OCI-LY1 (cell line): ENCODE measurements at regions not wholly inside any gene's neighbourhood (a gene's known extent, or its start where the extent isn't known, plus 50 kb on each side); places are given as distances from the start of the nearest gene placed in this dataset.
"Not testable (repeated sequence)": the region's sequence is repeated elsewhere in the genome, so short reads cannot be mapped to it uniquely, and the experiment has no call there.

Experiments
- H2AFZ ChIP-seq: fragments of 200-600 bp; sonication (generic), shearing (Covaris generic); 2 replicates; pipeline ENCODE4 v1.6.0; 2014; ENCODE audit warnings: antibody characterized with exemption, mild to moderate bottlenecking, low read length
- H3F3A ChIP-seq: fragments of 200-600 bp; sonication (generic), shearing (Covaris generic); 2 replicates; pipeline ENCODE4 v1.6.0; 2014; ENCODE audit warnings: mild to moderate bottlenecking, antibody characterized with exemption, low read length, moderate library complexity; ENCODE audit not compliant: insufficient read depth
- H3K27ac ChIP-seq: fragments of 200-600 bp; sonication (generic); 2 replicates; pipeline ENCODE4 v1.5.1; 2014; ENCODE audit warnings: low read length, mixed run types, mild to moderate bottlenecking, low read depth; ENCODE audit not compliant: poor library complexity, severe bottlenecking
- H3K27me3 ChIP-seq: fragments of 200-600 bp; sonication (generic); 2 replicates; pipeline ENCODE4 v1.6.0; 2014; ENCODE audit warnings: antibody characterized with exemption, mild to moderate bottlenecking, low read length, moderate library complexity; ENCODE audit not compliant: insufficient read depth
- H3K36me3 ChIP-seq: fragments of 200-600 bp; sonication (generic); 2 replicates; pipeline ENCODE4 v1.6.1; 2014; ENCODE audit warnings: mild to moderate bottlenecking, antibody characterized with exemption, low read length, moderate library complexity, mixed read lengths; ENCODE audit not compliant: insufficient read depth
- H3K4me1 ChIP-seq: fragments of 200-600 bp; sonication (generic); 2 replicates; pipeline ENCODE4 v1.5.1; 2014; ENCODE audit warnings: mild to moderate bottlenecking, low read length, moderate library complexity; ENCODE audit not compliant: insufficient read depth, severe bottlenecking
- H3K4me2 ChIP-seq: fragments of 200-600 bp; sonication (generic), shearing (Covaris generic); 2 replicates; pipeline ENCODE4 v1.6.1; 2014; ENCODE audit warnings: low read length
- H3K4me3 ChIP-seq: fragments of 200-600 bp; sonication (generic); 2 replicates; pipeline ENCODE4 v1.5.1; 2014; ENCODE audit warnings: low read length, low read depth, mild to moderate bottlenecking, mixed read lengths; ENCODE audit not compliant: poor library complexity, severe bottlenecking
- H3K79me2 ChIP-seq: fragments of 200-600 bp; shearing (Covaris generic); 2 replicates; pipeline ENCODE4 v1.6.1; 2016; ENCODE audit warnings: mixed run types, low read length, mixed read lengths; ENCODE audit not compliant: insufficient read depth
- H3K9ac ChIP-seq: fragments of 200-600 bp; sonication (generic), shearing (Covaris generic); 2 replicates; pipeline ENCODE4 v1.6.1; 2014; ENCODE audit warnings: mild to moderate bottlenecking, low read length, mixed read lengths
- H3K9me2 ChIP-seq: fragments of 200-600 bp; sonication (generic), shearing (Covaris generic); 2 replicates; pipeline ENCODE4 v1.6.1; 2014; ENCODE audit warnings: low read depth, mild to moderate bottlenecking, low read length, mixed read lengths
- H3K9me3 ChIP-seq: fragments of 200-600 bp; shearing (Covaris generic); 2 replicates; pipeline ENCODE4 v1.6.1; 2014; ENCODE audit warnings: low read length, mixed read lengths
- H4K20me1 ChIP-seq: fragments of 200-600 bp; sonication (generic), shearing (Covaris generic); 2 replicates; pipeline ENCODE4 v1.6.0; 2016; ENCODE audit warnings: mild to moderate bottlenecking, low read length; ENCODE audit not compliant: insufficient read depth
- EZH2 ChIP-seq: fragments of 200-600 bp; sonication (generic), shearing (Covaris generic); IDR thresholded peaks from 2 replicates; pipeline ENCODE4 v1.8.0; 2017; ENCODE audit warnings: borderline replicate concordance, mixed run types, mild to moderate bottlenecking, antibody characterized with exemption, low read length, moderate library complexity, mixed read lengths
- TF ChIP-seq, protein P1 (sequence below): fragments of 200-600 bp; sonication (generic), shearing (Covaris generic); IDR thresholded peaks from 2 replicates; pipeline ENCODE4 v1.5.1; 2017; ENCODE audit warnings: mild to moderate bottlenecking, antibody characterized with exemption, low read length, moderate library complexity, mixed read lengths

DNA sequence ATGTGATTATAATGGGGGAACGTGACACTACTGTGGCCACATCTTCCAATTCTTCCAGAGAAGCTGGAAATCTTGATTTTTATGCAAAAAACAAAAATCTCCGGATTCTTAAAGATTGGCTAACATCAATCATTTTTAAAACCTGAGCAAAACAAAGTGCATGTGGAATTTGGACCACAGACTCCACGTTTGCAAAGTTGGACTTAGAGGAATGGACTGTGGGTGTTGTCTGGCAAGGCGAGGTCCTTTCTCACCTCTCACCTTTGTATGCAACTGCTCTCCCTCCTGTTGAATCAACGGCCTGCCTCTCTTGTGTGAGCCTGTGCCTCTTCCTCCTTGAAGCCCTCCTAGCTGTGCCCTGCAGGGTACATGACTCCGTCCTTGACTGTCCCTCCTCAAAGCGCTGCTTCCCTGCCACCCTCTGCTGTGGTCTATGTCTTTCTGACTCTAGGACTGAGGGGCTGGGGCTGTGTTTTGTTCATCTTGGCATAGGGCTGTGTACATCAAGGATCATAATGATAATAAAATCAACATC, 122.4 kb downstream of the PHETA1 start:
- H3K4me1 ChIP-seq, result no peaks in the 10 kb centered on the region
- H4K20me1 ChIP-seq, result no peaks in the 10 kb centered on the region
- no peaks in the 10 kb centered on the region for H3K27me3 ChIP-seq
- H3K9ac ChIP-seq, result no peak overlapping the region
- H3K9me3 ChIP-seq, result no peaks in the 10 kb centered on the region
- no peak overlapping the region for H2AFZ ChIP-seq
- no peaks in the 10 kb centered on the region for H3K79me2 ChIP-seq
- no peaks in the 10 kb centered on the region for H3F3A ChIP-seq
- H3K4me3 ChIP-seq, result no peak overlapping the region
- H3K9me2 ChIP-seq, result no peaks in the 10 kb centered on the region
- H3K27ac ChIP-seq, result no peak overlapping the region
- TF ChIP-seq, protein P1, sequence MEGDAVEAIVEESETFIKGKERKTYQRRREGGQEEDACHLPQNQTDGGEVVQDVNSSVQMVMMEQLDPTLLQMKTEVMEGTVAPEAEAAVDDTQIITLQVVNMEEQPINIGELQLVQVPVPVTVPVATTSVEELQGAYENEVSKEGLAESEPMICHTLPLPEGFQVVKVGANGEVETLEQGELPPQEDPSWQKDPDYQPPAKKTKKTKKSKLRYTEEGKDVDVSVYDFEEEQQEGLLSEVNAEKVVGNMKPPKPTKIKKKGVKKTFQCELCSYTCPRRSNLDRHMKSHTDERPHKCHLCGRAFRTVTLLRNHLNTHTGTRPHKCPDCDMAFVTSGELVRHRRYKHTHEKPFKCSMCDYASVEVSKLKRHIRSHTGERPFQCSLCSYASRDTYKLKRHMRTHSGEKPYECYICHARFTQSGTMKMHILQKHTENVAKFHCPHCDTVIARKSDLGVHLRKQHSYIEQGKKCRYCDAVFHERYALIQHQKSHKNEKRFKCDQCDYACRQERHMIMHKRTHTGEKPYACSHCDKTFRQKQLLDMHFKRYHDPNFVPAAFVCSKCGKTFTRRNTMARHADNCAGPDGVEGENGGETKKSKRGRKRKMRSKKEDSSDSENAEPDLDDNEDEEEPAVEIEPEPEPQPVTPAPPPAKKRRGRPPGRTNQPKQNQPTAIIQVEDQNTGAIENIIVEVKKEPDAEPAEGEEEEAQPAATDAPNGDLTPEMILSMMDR, result no peak
- TF ChIP-seq EZH2, result no peak
- H3K4me2 ChIP-seq, result no peak overlapping the region
- no peaks in the 10 kb centered on the region for H3K36me3 ChIP-seq

DNA sequence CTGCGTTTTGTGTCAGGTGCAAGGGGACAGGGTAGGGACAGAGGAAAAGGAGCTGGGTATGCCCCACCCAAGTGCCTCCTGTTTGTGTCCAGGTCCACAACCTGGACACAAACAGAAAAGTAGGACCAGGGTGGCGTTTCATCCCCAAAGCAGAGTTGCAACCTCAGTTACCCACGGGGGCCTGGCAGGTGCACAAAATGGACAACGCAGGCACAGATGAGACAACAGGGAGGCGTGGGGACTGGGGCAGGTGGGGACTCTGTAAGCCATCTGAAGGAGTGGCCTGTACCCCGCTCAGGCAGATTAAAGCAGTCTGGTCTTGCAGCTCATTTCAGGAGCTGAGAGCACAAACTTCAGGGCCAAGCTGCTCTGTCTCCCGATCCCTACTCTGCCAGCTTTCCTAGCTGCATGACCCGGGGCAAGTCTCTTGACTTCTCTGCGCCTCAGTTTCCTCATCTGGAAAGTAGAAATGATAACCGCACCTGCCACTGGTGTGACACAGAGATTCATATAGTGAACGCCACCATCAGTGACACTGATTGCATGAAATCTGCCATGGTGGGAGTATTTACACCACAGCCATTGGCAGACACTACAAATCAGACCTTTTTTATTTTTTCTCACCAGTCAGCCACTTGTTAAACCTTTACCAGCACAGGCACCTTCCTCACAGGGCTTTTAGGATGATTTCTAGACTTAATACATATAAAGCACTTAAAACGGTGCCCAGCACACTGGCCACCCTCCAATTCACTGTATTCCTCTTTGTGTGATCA, 123.0 kb downstream of the PHETA1 start:
- Histone ChIP-seq H3K9me2 (no peaks in the 10 kb centered on the region), H3K4me3 (no peak overlapping the region), H4K20me1 (no peaks in the 10 kb centered on the region), H3F3A (no peaks in the 10 kb centered on the region), H2AFZ (no peak overlapping the region), H3K9me3 (no peaks in the 10 kb centered on the region), H3K27me3 (no peaks in the 10 kb centered on the region), H3K4me1 (no peaks in the 10 kb centered on the region), H3K36me3 (no peaks in the 10 kb centered on the region), H3K79me2 (no peaks in the 10 kb centered on the region), H3K9ac (no peak overlapping the region), H3K27ac (no peak overlapping the region), H3K4me2 (no peak overlapping the region)
- TF ChIP-seq EZH2, result no peak
- TF ChIP-seq, protein P1, result no peak

DNA sequence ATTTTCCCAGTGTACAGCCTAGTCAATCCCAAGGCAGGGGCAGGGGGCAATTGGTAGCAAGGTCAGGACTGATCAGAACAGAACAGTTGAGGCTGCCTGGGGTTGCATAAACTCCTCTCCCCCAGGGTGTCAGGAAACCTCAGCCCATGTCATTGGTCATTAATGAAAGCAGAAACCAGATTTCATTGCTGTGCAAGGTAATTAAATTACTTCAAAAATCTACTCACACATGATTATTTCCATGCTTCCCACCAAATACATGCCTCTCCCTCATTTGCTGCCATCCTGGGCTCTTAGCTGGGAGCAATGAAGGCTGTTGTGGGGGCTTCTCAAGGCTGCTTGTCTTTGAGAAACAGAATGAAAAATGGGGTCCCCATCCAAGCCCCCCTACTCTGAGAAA, 124.2 kb downstream of the PHETA1 start:
- Histone ChIP-seq H3K9me3 (no peaks in the 10 kb centered on the region), H3K4me2 (no peak overlapping the region), H3K27ac (no peak overlapping the region), H3K4me3 (no peak overlapping the region), H3K79me2 (no peaks in the 10 kb centered on the region), H3K36me3 (no peaks in the 10 kb centered on the region), H2AFZ (no peak overlapping the region), H3K4me1 (no peaks in the 10 kb centered on the region), H3K9ac (no peak overlapping the region), H3K27me3 (no peaks in the 10 kb centered on the region), H3K9me2 (no peaks in the 10 kb centered on the region), H3F3A (no peaks in the 10 kb centered on the region), H4K20me1 (no peaks in the 10 kb centered on the region)
- no peak for TF ChIP-seq EZH2
- TF ChIP-seq, protein P1, result no peak

DNA sequence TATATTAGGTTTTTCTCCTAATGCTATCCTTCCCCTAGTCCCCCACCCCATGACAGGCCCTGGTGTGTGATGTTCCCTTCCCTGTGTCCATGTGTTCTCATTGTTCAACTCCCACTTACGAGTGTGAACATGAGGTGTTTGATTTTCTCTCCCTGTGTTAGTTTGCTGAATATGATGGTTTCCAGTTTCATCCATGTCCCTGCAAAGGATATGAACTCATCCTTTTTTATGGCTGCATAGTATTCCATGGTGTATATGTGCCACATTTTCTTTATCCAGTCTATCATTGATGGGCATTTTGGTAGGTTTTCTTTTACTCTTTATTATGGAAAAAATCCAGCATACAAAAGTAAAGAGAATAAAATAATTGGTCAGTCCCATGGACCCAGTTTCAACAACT, 126.1 kb downstream of the PHETA1 start:
- H3K4me1 ChIP-seq, H3K4me2 ChIP-seq, H3K4me3 ChIP-seq, H3K9me2 ChIP-seq, H2AFZ ChIP-seq, H3K79me2 ChIP-seq, H3F3A ChIP-seq, H3K36me3 ChIP-seq, H4K20me1 ChIP-seq, H3K9me3 ChIP-seq, H3K27ac ChIP-seq, H3K27me3 ChIP-seq, H3K9ac ChIP-seq: not testable (repeated sequence)
